ENCODE measurements at regions not wholly inside any gene's neighbourhood (a gene's known extent, or its start where the extent isn't known, plus 50 kb on each side); places are given as distances from the start of the nearest gene placed in this dataset.

GRCh38 chr10:44850356-44850934, 60.7 kb upstream of the TMEM72 start:
- Histone ChIP-seq H3K27ac (no peak overlapping the region), H3K4me1 (replicated peaks) (no peaks in the 10 kb centered on the region), H3K9me3 (no peaks in the 10 kb centered on the region), H3K27me3 (replicated peaks; ENCODE audit: insufficient read depth) (no peaks in the 10 kb centered on the region), H3K4me3 (no peak overlapping the region), H3K36me3 (no peaks in the 10 kb centered on the region)
- TF ChIP-seq POLR2A (IDR thresholded peaks at IDR 0.05) (no peak), POLR2AphosphoS5 (IDR thresholded peaks at IDR 0.05) (peak; percentile 66), CTCF (IDR thresholded peaks at IDR 0.05) (no peak)
- WGBS: 54% methylated on average over 8 of the region's 8 CpGs
- peak; percentile 57 for DNase-seq (ENCODE audit: low spot score)
- intact Hi-C loops (cut with DNase I): loop anchor here (10.0 kb wide), 1 partner anchor 176 kb away; no protein-coding TSS in a partner anchor

GRCh38 chr10:44851413-44851812, 59.7 kb upstream of the TMEM72 start:
- intact Hi-C loops (cut with DNase I): loop anchor here (10.0 kb wide), 1 partner anchor 177 kb away; no protein-coding TSS in a partner anchor
- H3K27me3 ChIP-seq (replicated peaks; ENCODE audit: insufficient read depth): no peaks in the 10 kb centered on the region
- no peaks in the 10 kb centered on the region for H3K9me3 ChIP-seq
- no peak overlapping the region for H3K4me3 ChIP-seq
- TF ChIP-seq CTCF (IDR thresholded peaks at IDR 0.05) (no peak), POLR2A (IDR thresholded peaks at IDR 0.05) (no peak), POLR2AphosphoS5 (IDR thresholded peaks at IDR 0.05) (no peak)
- no peak for DNase-seq (ENCODE audit: low spot score)
- WGBS: 99% methylated on average over 10 of the region's 10 CpGs
- H3K4me1 ChIP-seq (replicated peaks): no peaks in the 10 kb centered on the region
- H3K27ac ChIP-seq: no peak overlapping the region
- no peaks in the 10 kb centered on the region for H3K36me3 ChIP-seq

DNA sequence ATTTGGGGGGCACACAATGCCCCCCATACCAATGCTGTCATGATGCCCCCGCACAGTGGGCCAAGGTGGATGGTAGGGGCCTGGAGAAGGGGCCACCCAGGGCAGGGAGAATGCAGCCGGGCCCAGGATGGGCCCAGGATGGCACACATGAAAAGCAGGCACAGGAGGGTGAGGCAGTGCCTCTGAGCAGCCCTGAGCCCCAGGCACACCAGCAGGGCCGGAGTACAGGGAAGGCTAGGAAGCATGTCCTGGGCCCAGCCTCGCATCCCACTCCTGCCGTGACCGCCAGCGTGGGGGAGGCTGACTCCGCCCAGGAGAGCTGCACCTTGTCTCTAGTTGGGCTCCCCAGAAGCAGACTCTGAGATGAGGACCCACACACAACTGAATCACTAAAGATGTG, 59.3 kb upstream of the TMEM72 start:
- no peak for TF ChIP-seq POLR2AphosphoS5 (IDR thresholded peaks at IDR 0.05)
- TF ChIP-seq CTCF (IDR thresholded peaks at IDR 0.05): no peak
- TF ChIP-seq POLR2A (IDR thresholded peaks at IDR 0.05): no peak
- Histone ChIP-seq H3K36me3 (no peaks in the 10 kb centered on the region), H3K4me3 (no peak overlapping the region), H3K27ac (no peak overlapping the region), H3K9me3 (no peaks in the 10 kb centered on the region), H3K4me1 (replicated peaks) (no peaks in the 10 kb centered on the region), H3K27me3 (replicated peaks; ENCODE audit: insufficient read depth) (no peaks in the 10 kb centered on the region)
- intact Hi-C loops (cut with DNase I): loop anchor here (10.0 kb wide), 1 partner anchor 177 kb away; no protein-coding TSS in a partner anchor
- WGBS: 98% methylated on average over 6 of the region's 8 CpGs
- DNase-seq (ENCODE audit: low spot score): no peak

GRCh38 chr10:44853148-44853734, 57.9 kb upstream of the TMEM72 start:
- H3K27ac ChIP-seq: no peak overlapping the region
- TF ChIP-seq CTCF (IDR thresholded peaks at IDR 0.05) (peak in 1 of 4 experiments; percentile 34), POLR2AphosphoS5 (IDR thresholded peaks at IDR 0.05) (no peak), POLR2A (IDR thresholded peaks at IDR 0.05) (no peak)
- WGBS: 30% methylated on average over 1 of the region's 1 CpG
- no peaks in the 10 kb centered on the region for H3K9me3 ChIP-seq
- no peaks in the 10 kb centered on the region for H3K4me1 ChIP-seq (replicated peaks)
- no peak for DNase-seq (ENCODE audit: low spot score)
- intact Hi-C loops (cut with DNase I): loop anchor here (10.0 kb wide), 1 partner anchor 178 kb away; no protein-coding TSS in a partner anchor
- H3K27me3 ChIP-seq (replicated peaks; ENCODE audit: insufficient read depth): no peaks in the 10 kb centered on the region
- H3K4me3 ChIP-seq: no peak overlapping the region
- no peaks in the 10 kb centered on the region for H3K36me3 ChIP-seq

DNA sequence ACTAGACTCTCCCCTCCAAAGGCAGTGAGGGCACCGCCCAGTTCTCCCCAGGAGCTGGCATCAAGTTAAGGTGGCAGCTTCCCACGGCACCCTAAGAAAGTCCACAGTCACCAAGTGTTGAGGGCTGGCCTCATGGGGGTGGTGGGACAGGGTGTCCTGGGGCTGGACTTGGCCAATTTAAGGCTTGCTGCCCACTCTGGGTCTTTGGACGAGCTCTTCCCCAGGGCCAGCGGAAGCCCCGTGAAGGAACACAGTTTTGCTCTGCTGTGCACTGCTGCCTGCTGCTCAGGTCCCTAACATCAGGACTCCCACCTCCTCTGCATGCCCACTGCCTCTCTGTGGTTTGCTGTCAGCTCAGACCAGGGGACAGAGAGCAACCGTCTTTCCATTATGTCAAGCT, 57.3 kb upstream of the TMEM72 start:
- H3K4me1 ChIP-seq (replicated peaks): no peaks in the 10 kb centered on the region
- no peak overlapping the region for H3K4me3 ChIP-seq
- TF ChIP-seq POLR2A (IDR thresholded peaks at IDR 0.05) (no peak), CTCF (IDR thresholded peaks at IDR 0.05) (no peak)
- intact Hi-C loops (cut with DNase I): loop anchor here (10.0 kb wide), 1 partner anchor 179 kb away; no protein-coding TSS in a partner anchor
- no peaks in the 10 kb centered on the region for H3K9me3 ChIP-seq
- no peaks in the 10 kb centered on the region for H3K27me3 ChIP-seq (replicated peaks; ENCODE audit: insufficient read depth)
- DNase-seq (ENCODE audit: low spot score): no peak
- no peaks in the 10 kb centered on the region for H3K36me3 ChIP-seq
- no peak overlapping the region for H3K27ac ChIP-seq
- 95% methylated on average over 6 of the region's 6 CpGs for WGBS

Measured in prostate gland (tissue), 2 donors.